IMR-90 (cell line): ENCODE measurements at regions not wholly inside any gene's neighbourhood (a gene's known extent, or its start where the extent isn't known, plus 50 kb on each side); places are given as distances from the start of the nearest gene placed in this dataset.

Experiments used
- ATAC-seq: fragments of 200-7000 bp; cut with Tn5 transposase; 2 replicates; pipeline ENCODE4 v1.9.1; 2020; ENCODE audit warnings: low read depth, mild to moderate bottlenecking, moderate library complexity
- BruUV-seq: library from RNA; stranded (reverse); fragments of 400-500 nt; replicated peaks from 2 replicates; lab custom pipeline; 2021; lab: Mats Ljungman, UMichigan
- CTCF ChIA-PET: fragments of 300-600 bp; formaldehyde crosslinking; extraction: SDS; loops from one replicate; lab custom pipeline; 2021; ENCODE audit warnings: antibody characterized with exemption; lab: Yijun Ruan, JAX
- POLR2A ChIA-PET: fragments of 300-600 bp; sonication (Branson Sonifier 250); formaldehyde crosslinking; loops from one replicate; lab custom pipeline; 2022; ENCODE audit warnings: antibody characterized with exemption; ENCODE audit not compliant: unreplicated experiment; lab: Charles Lee
- DNase-seq: peaks from one replicate; pipeline ENCODE4 v3.0.0; 2013
- H2AFZ ChIP-seq: replicated peaks from 2 replicates; pipeline ENCODE3; 2013; ENCODE audit warnings: low read length, mild to moderate bottlenecking; ENCODE audit not compliant: poor library complexity
- H2AK5ac ChIP-seq: 2 replicates; pipeline ENCODE4 v1.6.1; 2013; ENCODE audit warnings: low read depth, low read length, inconsistent platforms
- H2AK9ac ChIP-seq: replicated peaks from 2 replicates; pipeline ENCODE3; 2013; ENCODE audit warnings: mild to moderate bottlenecking, low read depth, low read length, moderate library complexity; ENCODE audit not compliant: poor library complexity
- H2BK120ac ChIP-seq: 2 replicates; pipeline ENCODE4 v1.6.1; 2013; ENCODE audit warnings: low read depth, low read length, inconsistent platforms
- H2BK15ac ChIP-seq: 3 replicates; pipeline ENCODE4 v1.6.1; 2013; ENCODE audit warnings: low read depth, low read length, inconsistent platforms
- H2BK20ac ChIP-seq: 2 replicates; pipeline ENCODE4 v1.6.1; 2013; ENCODE audit warnings: low read depth, mild to moderate bottlenecking, inconsistent platforms, low read length, moderate library complexity
- H2BK5ac ChIP-seq: 2 replicates; pipeline ENCODE4 v1.6.1; 2013; ENCODE audit warnings: mild to moderate bottlenecking, low read depth, low read length, inconsistent platforms; ENCODE audit not compliant: poor library complexity, severe bottlenecking
- H3K14ac ChIP-seq: replicated peaks from 2 replicates; pipeline ENCODE4 v1.6.1; 2013; ENCODE audit warnings: low read depth, low read length, inconsistent platforms
- H3K18ac ChIP-seq: 2 replicates; pipeline ENCODE4 v1.6.1; 2013; ENCODE audit warnings: low read depth, low read length, control low read depth
- H3K23ac ChIP-seq: 2 replicates; pipeline ENCODE4 v1.6.1; 2013; ENCODE audit warnings: low read depth, low read length, inconsistent platforms
- H3K27ac ChIP-seq: 2 replicates; pipeline ENCODE4 v1.5.1; 2013; ENCODE audit warnings: mild to moderate bottlenecking, control low read depth, low read length; ENCODE audit not compliant: insufficient read depth
- H3K27me3 ChIP-seq: 2 replicates; pipeline ENCODE4 v1.6.1; 2013; ENCODE audit warnings: low read length; ENCODE audit not compliant: control insufficient read depth, insufficient read depth
- H3K36me3 ChIP-seq: 2 replicates; pipeline ENCODE4 v1.6.1; 2013; ENCODE audit warnings: low read length, mixed read lengths; ENCODE audit not compliant: control insufficient read depth, insufficient read depth
- H3K4ac ChIP-seq: 2 replicates; pipeline ENCODE4 v1.6.1; 2013; ENCODE audit warnings: low read depth, low read length, inconsistent platforms
- H3K4me1 ChIP-seq: 2 replicates; pipeline ENCODE4 v1.6.1; 2013; ENCODE audit warnings: low read length, mixed read lengths; ENCODE audit not compliant: control insufficient read depth, insufficient read depth
- H3K4me2 ChIP-seq: 2 replicates; pipeline ENCODE4 v1.6.1; 2013; ENCODE audit warnings: low read depth, mild to moderate bottlenecking, control low read depth, low read length, moderate library complexity
- H3K4me3 ChIP-seq: 2 replicates; pipeline ENCODE4 v1.5.1; 2013; ENCODE audit warnings: low read depth, mild to moderate bottlenecking, control low read depth, low read length, moderate library complexity; ENCODE audit not compliant: insufficient read depth
- H3K56ac ChIP-seq: 2 replicates; pipeline ENCODE4 v1.6.1; 2013; ENCODE audit warnings: low read length, inconsistent platforms; ENCODE audit not compliant: insufficient read depth; ENCODE audit errors: extremely low read depth
- H3K79me1 ChIP-seq, 2 experiments: 2 replicates each; pipeline ENCODE4 v1.6.1; 2013; ENCODE audit warnings: low read length in 2 of 2, inconsistent platforms in 1 of 2, low read depth in 1 of 2
- H3K9ac ChIP-seq: 2 replicates; pipeline ENCODE4 v1.6.1; 2013; ENCODE audit warnings: low read depth, low read length, control low read depth
- H3K9me1 ChIP-seq: 2 replicates; pipeline ENCODE4 v1.6.1; 2013; ENCODE audit warnings: low read length, inconsistent platforms; ENCODE audit not compliant: insufficient read depth
- H3K9me3 ChIP-seq: 2 replicates; pipeline ENCODE4 v1.6.1; 2013; ENCODE audit warnings: low read length; ENCODE audit not compliant: control insufficient read depth, insufficient read depth
- H4K20me1 ChIP-seq: 2 replicates; pipeline ENCODE4 v1.6.1; 2013; ENCODE audit warnings: low read length, inconsistent platforms; ENCODE audit not compliant: insufficient read depth
- H4K5ac ChIP-seq: 2 replicates; pipeline ENCODE4 v1.6.1; 2013; ENCODE audit warnings: mild to moderate bottlenecking, low read depth, low read length, control low read depth
- H4K8ac ChIP-seq, 2 experiments: 2 replicates each; pipeline ENCODE4 v1.6.1; 2013; ENCODE audit warnings: low read depth in 2 of 2, low read length in 2 of 2, control low read depth in 1 of 2, inconsistent platforms in 1 of 2
- H4K91ac ChIP-seq: 2 replicates; pipeline ENCODE4 v1.6.1; 2013; ENCODE audit warnings: low read depth, low read length, inconsistent platforms; ENCODE audit not compliant: insufficient read depth
- BHLHE40 ChIP-seq: fragments of 150-350 bp; IDR thresholded peaks from 2 replicates; pipeline ENCODE4 v1.6.1; 2016; ENCODE audit warnings: mild to moderate bottlenecking, low read depth, low read length
- FOS ChIP-seq: fragments of 150-350 bp; IDR thresholded peaks from 2 replicates; pipeline ENCODE4 v1.6.1; 2016; ENCODE audit warnings: low read depth, low read length
- MAFK ChIP-seq: IDR thresholded peaks from 2 replicates; pipeline ENCODE4 v1.6.1; 2012; ENCODE audit warnings: low read depth, low read length, improper control_type of control experiment
- MAZ ChIP-seq: IDR thresholded peaks from 2 replicates; pipeline ENCODE4 v1.6.1; 2012; ENCODE audit warnings: low read depth, mild to moderate bottlenecking, low read length, improper control_type of control experiment, moderate library complexity, borderline replicate concordance
- MXI1 ChIP-seq: IDR thresholded peaks from 2 replicates; pipeline ENCODE4 v1.6.1; 2012; ENCODE audit warnings: low read depth, mild to moderate bottlenecking, low read length, moderate library complexity, borderline replicate concordance
- NFE2L2 ChIP-seq: fragments of 150-350 bp; IDR thresholded peaks from 2 replicates; pipeline ENCODE4 v1.6.1; 2016; ENCODE audit warnings: low read depth, mild to moderate bottlenecking, low read length
- POLR2A ChIP-seq: IDR thresholded peaks from 2 replicates; pipeline ENCODE4 v1.6.1; 2012; ENCODE audit warnings: mild to moderate bottlenecking, low read depth, low read length
- RAD21 ChIP-seq: IDR thresholded peaks from 2 replicates; pipeline ENCODE4 v1.6.1; 2012; ENCODE audit warnings: low read length, improper control_type of control experiment
- RFX5 ChIP-seq: IDR thresholded peaks from 2 replicates; pipeline ENCODE4 v1.8.0; 2012; ENCODE audit warnings: low read depth, mild to moderate bottlenecking, low read length, moderate library complexity
- WGBS, 2 experiments: methylation state at CpG; one replicate each; pipeline versions ENCODE4 v1.1.5 to v1.1.7; 2013; ENCODE audit warnings: missing lambda C conversion rate in 2 of 2; ENCODE audit not compliant: insufficient read length in 1 of 2; ENCODE audit errors: extremely low coverage in 2 of 2; 5-methylcytosine and 5-hydroxymethylcytosine counted together
- dilution Hi-C: fragments of 300-500 bp; cut with HindIII; formaldehyde crosslinking; loops from one replicate; pipeline ENCODE4 v1.14.3; 2018; ENCODE audit warnings: low sequenced_read_pairs; ENCODE audit not compliant: unreplicated experiment
- in situ Hi-C: fragments of 300-500 bp; cut with MboI; formaldehyde crosslinking; loops from 3 replicates; pipeline ENCODE4 v1.14.3; 2019; ENCODE audit warnings: low sequenced_read_pairs, inconsistent platforms, mixed read lengths
- intact Hi-C: fragments of 100-400 bp; cut with micrococcal nuclease; formaldehyde crosslinking; loops from 2 replicates; pipeline ENCODE4 v1.10.0; 2022
- TF ChIP-seq, protein P1 (sequence below): conservative IDR thresholded peaks from 2 replicates; pipeline ENCODE4 v1.5.1; 2012; ENCODE audit warnings: mild to moderate bottlenecking, low read depth, low read length, improper control_type of control experiment

GRCh38 chr11:31956310-31956709 lies 134.6 kb upstream of the RCN1 start:
- Histone ChIP-seq H3K14ac (no peak overlapping the region), H4K20me1 (no peaks in the 10 kb centered on the region), H3K9me1 (no peaks in the 10 kb centered on the region), H3K4me2 (no peak overlapping the region), H3K23ac (no peak overlapping the region), H3K4ac (no peak overlapping the region), H4K8ac (no peak overlapping the region), H3K9ac (no peak overlapping the region), H2AFZ (no peak overlapping the region), H4K91ac (no peak overlapping the region), H3K27me3 (peaks cover 3% of the 10 kb centered on the region), H3K36me3 (no peaks in the 10 kb centered on the region), H3K4me1 (no peaks in the 10 kb centered on the region), H3K18ac (no peak overlapping the region), H2BK5ac (no peak overlapping the region), H2BK120ac (no peak overlapping the region), H3K79me1 (no peaks in the 10 kb centered on the region), H2BK15ac (no peak overlapping the region), H3K9me3 (no peaks in the 10 kb centered on the region), H4K5ac (no peak overlapping the region), H2AK5ac (no peak overlapping the region), H3K56ac (no peak overlapping the region), H2BK20ac (no peak overlapping the region), H3K27ac (no peak overlapping the region), H3K4me3 (no peak overlapping the region), H2AK9ac (no peak overlapping the region)
- ChIA-PET CTCF (no interaction called here), POLR2A (no interaction called here)
- in situ Hi-C loops (no loop called here), intact Hi-C loops (no loop called here), dilution Hi-C loops (no loop called here)
- DNase-seq: peak; percentile 36
- no peak for ATAC-seq
- TF ChIP-seq MAZ (no peak), FOS (no peak), MXI1 (no peak), MAFK (no peak), RAD21 (no peak), BHLHE40 (no peak), RFX5 (no peak), NFE2L2 (no peak), POLR2A (no peak)
- TF ChIP-seq, protein P1, sequence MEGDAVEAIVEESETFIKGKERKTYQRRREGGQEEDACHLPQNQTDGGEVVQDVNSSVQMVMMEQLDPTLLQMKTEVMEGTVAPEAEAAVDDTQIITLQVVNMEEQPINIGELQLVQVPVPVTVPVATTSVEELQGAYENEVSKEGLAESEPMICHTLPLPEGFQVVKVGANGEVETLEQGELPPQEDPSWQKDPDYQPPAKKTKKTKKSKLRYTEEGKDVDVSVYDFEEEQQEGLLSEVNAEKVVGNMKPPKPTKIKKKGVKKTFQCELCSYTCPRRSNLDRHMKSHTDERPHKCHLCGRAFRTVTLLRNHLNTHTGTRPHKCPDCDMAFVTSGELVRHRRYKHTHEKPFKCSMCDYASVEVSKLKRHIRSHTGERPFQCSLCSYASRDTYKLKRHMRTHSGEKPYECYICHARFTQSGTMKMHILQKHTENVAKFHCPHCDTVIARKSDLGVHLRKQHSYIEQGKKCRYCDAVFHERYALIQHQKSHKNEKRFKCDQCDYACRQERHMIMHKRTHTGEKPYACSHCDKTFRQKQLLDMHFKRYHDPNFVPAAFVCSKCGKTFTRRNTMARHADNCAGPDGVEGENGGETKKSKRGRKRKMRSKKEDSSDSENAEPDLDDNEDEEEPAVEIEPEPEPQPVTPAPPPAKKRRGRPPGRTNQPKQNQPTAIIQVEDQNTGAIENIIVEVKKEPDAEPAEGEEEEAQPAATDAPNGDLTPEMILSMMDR: no peak
- 100% methylated on average over 1 of the region's 3 CpGs; no CpG with 5 or more reads in 1 of the 2 experiments for WGBS, 2 experiments
- no TSS peak for BruUV-seq
